HL-60 (cell line): ENCODE measurements at regions not wholly inside any gene's neighbourhood (a gene's known extent, or its start where the extent isn't known, plus 50 kb on each side); places are given as distances from the start of the nearest gene placed in this dataset.

ENCODE experiments used
- DNase-seq, 2 experiments: peaks; one replicate each; pipeline ENCODE4 v3.0.0-alpha.2; 2010 to 2020; ENCODE audit warnings: low read depth in 1 of 2, low spot score in 1 of 2
- H3K27ac ChIP-seq: fragments of 250-450 bp; sonication (Bioruptor Pico); replicated peaks from 2 replicates; pipeline ENCODE4 v1.5.1; 2020; ENCODE audit warnings: mild to moderate bottlenecking, moderate library complexity
- H3K27me3 ChIP-seq: fragments of 250-450 bp; sonication (Bioruptor Pico); 2 replicates; pipeline ENCODE4 v1.5.1; 2021; ENCODE audit warnings: mild to moderate bottlenecking, moderate library complexity; ENCODE audit not compliant: insufficient read depth, poor library complexity, severe bottlenecking
- H3K4me3 ChIP-seq: replicated peaks from 2 replicates; pipeline ENCODE4 v1.5.1; 2011; ENCODE audit warnings: mild to moderate bottlenecking, control low read depth, low read length; ENCODE audit not compliant: insufficient read depth
- CTCF ChIP-seq: IDR thresholded peaks from one replicate; pipeline ENCODE4 v1.5.1; 2011; ENCODE audit warnings: low read length, control low read depth, inconsistent platforms; ENCODE audit not compliant: insufficient read depth
- GABPA ChIP-seq: IDR thresholded peaks from 2 replicates; pipeline ENCODE4 v1.6.1; 2012; ENCODE audit warnings: low read depth
- POLR2AphosphoS5 ChIP-seq: IDR thresholded peaks from 2 replicates; pipeline ENCODE4 v1.6.1; 2012; ENCODE audit warnings: low read depth
- REST ChIP-seq: IDR thresholded peaks from 2 replicates; pipeline ENCODE4 v1.6.1; 2012; ENCODE audit warnings: low read depth; ENCODE audit not compliant: insufficient replicate concordance
- SPI1 ChIP-seq: IDR thresholded peaks from 2 replicates; pipeline ENCODE4 v1.6.1; 2012; ENCODE audit warnings: low read depth, mild to moderate bottlenecking, borderline replicate concordance

- TF ChIP-seq REST (no peak), SPI1 (no peak), POLR2AphosphoS5 (no peak)
- no peak for DNase-seq
- Histone ChIP-seq H3K27me3 (no peaks in the 10 kb centered on the region), H3K27ac (no peak overlapping the region), H3K4me3 (no peak overlapping the region)
Measured at GRCh38 chr1:58352476-58353092, 193.9 kb downstream of the OMA1 start.

DNA sequence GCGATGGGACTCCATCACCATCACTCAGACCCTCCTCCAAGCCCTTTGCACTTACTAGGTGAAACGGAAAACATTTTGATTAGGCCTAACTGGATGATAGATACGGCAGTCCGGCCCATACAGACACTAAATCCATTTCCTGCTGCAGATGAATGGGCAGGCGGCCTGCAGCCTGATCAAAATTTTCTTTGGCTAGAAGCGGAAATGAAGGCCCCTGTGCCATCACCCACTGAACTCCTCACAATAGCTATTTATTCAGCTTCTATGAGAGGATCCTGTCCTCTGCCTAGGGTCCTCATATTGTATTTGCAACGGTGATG, 200.5 kb downstream of the OMA1 start:
- DNase-seq: no peak
- Histone ChIP-seq H3K27ac (no peak overlapping the region), H3K27me3 (no peaks in the 10 kb centered on the region), H3K4me3 (no peak overlapping the region)
- no peak for TF ChIP-seq POLR2AphosphoS5
- TF ChIP-seq GABPA: no peak
- TF ChIP-seq CTCF: no peak
- TF ChIP-seq SPI1: no peak
- TF ChIP-seq REST: no peak

DNA sequence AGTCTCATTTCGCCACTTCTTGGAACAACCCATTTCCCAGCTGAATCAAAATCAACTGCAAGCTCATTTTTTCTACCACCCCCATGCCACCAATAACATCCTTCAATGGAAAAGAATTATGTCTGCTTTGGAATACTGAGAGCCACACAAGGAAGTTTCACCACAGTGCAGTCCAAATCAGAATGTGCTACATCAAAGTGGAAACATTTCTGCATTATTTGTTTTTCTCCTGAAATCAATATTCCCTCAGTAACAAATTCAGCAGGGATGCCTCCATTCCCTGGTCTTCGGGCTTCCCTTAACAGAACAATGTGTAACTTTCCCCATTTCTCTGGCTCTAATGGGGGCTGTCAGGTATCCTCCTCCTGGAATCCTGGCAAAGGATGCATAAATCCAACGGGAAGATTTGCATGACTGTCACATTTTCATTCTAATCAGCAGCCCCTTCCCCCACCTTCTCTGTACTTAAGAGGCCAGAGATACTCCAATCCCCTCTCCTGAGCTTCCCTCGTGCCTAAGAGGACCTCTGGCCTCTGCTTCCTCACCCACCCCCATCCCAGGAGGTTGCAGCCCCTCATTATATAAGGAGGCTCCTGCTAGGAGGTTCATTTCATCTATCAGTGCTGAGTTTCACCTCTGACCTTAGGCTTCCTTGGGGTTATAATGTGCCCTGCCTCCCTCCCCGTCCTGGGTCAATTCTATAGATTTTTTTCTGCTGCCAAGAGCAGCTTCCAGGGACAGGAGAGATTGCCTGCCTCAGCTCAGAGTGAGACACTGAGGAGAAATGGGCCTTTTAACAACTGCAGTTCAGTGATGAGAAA, 201.1 kb downstream of the OMA1 start:
- no peak overlapping the region for H3K27ac ChIP-seq
- H3K4me3 ChIP-seq: no peak overlapping the region
- H3K27me3 ChIP-seq: peaks cover 2% of the 10 kb centered on the region
- TF ChIP-seq CTCF (no peak), REST (no peak), GABPA (no peak), SPI1 (no peak), POLR2AphosphoS5 (no peak)
- DNase-seq: no peak
